ENCODE measurements at regions not wholly inside any gene's neighbourhood (a gene's known extent, or its start where the extent isn't known, plus 50 kb on each side); places are given as distances from the start of the nearest gene placed in this dataset.
A peak's percentile ranks its signal among the peaks of the same experiment; 100 is the strongest.

DNA sequence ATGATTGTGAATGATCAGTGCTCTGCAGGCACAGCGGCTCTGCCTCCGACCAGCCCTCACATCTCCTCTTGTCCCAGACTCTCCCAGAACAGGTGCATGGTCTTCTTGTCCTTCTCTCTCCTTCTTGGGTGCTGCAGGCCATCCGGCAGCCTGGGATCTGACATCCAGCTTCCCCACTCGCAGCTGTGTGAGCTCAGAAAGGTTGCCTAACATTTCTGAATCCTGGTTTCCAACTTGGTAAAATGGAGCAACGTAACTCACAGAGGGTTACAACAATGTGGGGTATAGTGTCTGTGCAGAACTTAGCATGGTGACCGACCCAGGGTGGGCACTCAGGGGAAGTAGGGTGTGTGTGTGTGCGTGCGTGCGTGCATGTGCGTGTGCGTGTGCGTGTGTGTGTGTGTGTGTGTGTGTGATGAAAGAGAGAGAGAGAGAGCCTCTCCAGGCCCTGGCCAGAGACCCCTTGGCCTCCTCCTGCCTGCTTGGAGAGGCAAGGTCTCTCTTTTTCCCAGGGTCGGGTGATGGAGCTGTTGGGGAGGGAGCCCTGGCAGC is 110.1 kb downstream of the SNX5 start:
- DNase-seq (ENCODE audit: low read depth): no peak

DNA sequence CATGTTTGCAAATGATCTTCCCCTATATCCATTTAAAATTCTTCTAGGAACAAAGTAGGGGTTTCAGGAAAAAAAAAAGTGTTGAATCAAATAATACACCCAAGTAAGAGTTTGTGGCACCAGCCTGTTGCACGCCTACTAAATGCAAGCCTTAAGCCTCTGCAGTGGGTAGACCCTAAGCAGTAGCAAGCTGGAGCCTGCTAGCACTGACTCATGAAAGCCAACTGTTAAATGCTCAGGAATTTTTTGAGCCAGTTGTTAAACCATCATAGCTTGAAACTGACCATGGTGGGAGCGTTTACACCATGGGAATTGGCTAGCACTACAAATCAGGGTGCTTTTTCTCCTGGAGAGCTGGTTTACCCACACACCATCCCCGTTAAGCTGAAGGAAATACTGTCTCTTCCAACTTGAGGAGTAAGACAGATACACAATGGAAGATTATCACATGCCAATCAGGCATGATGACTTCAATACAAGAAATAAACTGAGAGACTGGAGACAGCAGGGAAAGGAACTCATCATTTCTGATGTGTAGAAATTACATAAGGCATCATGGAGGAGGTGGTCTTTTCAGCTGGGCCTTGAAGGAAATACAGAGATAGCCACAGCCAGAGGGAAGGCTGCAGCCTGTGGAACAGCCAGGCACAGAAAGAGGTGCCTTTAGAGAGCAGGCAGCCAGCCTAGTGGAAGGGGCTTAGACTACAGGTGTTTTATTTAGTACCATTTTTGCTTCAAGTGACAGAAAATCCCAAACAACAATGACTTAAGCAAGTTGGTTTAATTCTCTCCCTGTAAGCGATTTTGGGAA is 110.8 kb downstream of the SNX5 start:
- no peak for DNase-seq (ENCODE audit: low read depth)

- no peak for DNase-seq (ENCODE audit: low read depth)
Observed at GRCh38 chr20:17856837-17857605, 111.6 kb downstream of the SNX5 start.

DNA sequence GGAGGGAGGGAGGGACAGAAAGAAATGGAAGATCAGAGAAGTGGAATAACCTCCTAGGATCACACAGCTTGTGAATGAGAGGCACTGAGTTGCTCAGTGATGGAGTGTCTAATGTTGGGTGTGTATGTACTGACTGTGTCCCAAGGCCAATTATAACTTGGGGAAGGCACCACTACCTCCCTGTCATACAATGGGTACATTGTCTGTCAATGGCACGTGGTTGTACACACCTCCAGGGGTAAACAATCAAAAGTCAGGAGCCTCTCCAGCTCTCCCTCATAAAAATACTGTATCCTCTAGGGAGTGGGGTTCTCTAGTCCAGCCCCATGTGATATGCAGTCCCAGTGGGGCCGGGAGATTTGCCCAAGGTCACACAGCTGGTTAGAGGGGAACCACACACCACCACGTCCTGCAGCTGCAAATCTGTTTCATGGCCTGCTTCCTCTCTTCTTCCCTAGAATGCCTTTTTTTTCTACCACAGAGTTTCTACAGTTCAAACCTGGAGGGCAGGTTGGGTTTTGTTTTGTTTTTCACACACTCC is 112.5 kb downstream of the SNX5 start:
- DNase-seq (ENCODE audit: low read depth): no peak

DNA sequence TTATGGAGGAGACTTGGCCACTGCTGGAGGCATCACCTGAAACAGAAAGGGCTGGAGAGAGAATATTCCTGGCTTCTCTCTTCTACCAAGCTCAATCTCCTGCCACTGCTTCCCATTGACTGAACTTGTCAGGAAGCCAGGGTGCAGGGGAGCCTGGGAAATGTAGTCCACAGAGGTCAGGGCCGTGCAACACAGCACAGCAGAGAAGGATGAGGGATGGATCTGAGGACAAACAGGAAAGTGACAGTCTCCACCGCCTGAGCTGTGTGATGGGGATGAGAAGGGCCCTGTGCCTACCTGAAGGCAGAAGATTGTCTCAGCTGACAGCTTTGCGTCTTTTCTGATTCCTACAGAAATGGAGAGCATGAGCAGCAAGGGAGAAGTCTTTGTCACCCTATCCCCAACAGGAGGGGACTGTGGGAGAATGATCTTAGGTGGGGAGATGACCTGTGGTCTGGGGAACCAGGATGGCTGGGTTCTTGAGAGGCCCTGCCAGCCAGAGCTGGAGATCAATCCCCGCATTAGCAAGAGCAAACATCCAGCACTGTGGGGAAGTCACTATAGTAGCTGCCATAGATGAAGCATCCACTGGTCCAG is 114.2 kb downstream of the SNX5 start:
- DNase-seq (ENCODE audit: low read depth): no peak

- no peak for DNase-seq (ENCODE audit: low read depth)
Observed at GRCh38 chr20:17852323-17852722, 116.3 kb downstream of the SNX5 start.

- DNase-seq (ENCODE audit: low read depth): no peak
Observed at GRCh38 chr20:17850684-17851026, 117.9 kb downstream of the SNX5 start.

GRCh38 chr20:17849901-17850683 is 118.5 kb downstream of the SNX5 start:
- peak; percentile 98 for DNase-seq (ENCODE audit: low read depth)

DNA sequence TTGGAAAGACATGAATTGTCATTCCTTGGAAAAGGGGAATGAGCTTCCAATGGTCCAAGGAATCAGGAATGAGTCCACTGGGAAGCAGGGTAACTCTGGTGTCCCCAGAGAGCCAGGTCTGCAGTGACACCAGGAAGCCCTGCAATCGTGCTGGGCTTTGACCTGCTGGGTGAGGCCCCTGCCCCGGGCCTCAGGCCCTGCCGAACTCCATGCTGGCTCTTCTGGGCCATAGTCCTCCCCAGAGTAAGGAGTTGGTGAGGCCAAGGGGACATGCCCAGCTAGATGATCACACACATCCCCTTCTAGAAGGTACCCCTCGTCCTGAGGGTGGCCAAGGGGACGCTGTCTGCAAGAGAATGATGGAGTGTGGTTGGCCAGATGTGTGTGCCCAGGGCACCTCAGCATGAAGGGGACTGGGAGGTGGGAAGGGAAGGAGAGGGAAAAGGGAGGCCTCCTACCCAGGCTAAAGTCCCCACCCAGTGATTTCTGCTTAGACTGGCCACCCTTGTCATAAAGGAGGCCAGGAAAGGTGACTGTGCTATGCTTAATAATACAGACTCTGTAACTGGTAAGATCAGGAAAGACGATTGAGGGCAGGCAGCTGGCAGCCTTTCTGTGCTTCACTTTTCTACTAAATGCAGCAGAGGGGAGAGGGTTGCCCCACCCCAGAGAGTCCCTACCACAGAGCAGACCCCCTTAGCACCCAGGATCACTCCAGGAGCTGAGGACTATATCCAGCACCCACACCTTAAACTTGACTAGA is 119.3 kb downstream of the SNX5 start:
- DNase-seq (ENCODE audit: low read depth): no peak

- DNase-seq (ENCODE audit: low read depth): no peak
Observed at GRCh38 chr20:17848249-17849048, 120.1 kb downstream of the SNX5 start.

DNA sequence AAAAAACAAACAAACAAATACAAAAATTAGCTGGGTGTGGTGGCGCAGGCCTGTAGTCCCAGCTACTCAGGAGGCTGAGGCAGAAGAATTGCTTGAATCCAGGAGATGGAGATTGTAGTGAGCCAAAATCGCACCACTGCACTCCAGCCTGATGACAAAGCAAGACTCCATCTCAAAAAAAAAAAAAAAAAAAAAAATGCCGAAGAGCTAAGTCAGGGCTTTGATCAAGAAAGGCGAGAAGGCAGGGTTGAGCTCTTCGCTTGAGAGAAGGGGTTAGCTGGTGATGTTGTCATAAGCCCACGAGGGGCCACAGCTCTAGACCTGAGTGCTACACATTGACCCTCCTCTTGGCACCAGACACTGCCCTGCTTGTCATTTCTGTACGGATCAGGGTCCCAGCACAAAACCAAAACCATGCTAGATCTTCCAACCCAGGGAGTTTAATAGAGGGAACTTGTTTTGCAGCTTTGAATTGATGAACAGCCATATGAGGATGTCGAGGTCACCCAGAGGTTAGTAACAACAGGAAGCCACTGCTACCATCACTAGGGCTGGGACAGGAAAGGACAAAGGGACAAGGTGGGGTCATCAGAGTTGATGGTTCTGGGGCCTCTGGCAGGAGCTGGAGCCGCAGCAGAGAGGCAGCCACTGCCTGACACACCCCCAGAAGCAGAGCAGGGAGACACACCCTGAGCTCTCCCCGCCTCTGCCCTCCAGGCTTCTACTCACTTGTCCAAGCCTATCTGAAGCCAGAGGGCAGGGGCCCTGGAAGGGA is 122.7 kb downstream of the SNX5 start:
- DNase-seq (ENCODE audit: low read depth): no peak

GRCh38 chr20:17844549-17845298 is 123.9 kb downstream of the SNX5 start:
- no peak for DNase-seq (ENCODE audit: low read depth)

GRCh38 chr20:17844133-17844429 is 124.5 kb downstream of the SNX5 start:
- DNase-seq (ENCODE audit: low read depth): no peak

DNA sequence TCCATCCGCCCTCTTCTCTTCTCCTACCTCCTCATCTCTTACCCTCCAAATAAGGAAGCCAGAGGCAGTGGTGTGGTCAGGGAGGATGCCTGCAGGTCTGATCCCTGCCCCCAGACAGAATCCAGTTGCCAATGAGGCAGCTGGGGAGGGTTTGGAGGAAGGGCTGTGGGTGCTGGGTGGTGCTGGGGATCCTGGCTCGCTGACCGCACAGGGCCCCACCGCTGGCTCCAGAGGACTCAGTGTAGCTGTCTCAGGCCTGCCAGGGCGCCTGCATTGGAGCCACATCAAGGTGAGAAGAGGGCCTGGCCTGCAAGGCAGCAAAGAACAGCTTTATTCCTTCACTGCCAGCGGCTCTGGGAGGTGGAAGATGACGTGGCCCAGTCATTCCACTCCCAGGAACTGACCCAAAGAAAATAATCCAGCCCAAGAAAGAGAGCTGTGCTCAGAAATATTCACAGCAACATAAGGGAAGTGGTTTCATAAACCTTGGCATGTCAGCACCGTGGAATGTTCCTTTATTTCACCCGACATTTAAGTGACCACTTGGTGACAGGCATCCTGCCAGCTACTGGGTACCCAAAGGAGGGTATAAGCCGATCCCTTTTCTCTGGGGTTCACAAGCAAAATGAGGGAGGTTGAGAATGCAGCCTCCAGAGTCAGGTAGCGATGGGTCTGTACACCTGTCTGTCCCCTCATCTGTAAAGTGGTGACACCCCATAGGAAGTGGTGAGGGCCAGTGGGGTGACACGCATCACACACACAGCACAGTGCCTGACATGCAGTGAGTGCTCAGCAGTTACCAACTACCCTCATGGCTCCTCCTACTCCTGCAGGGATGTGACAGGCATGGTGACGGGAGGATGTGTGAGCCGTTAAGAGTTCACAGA is 125.1 kb downstream of the SNX5 start:
- peak; percentile 87 for DNase-seq (ENCODE audit: low read depth)

GRCh38 chr20:17841751-17842215 is 126.8 kb downstream of the SNX5 start:
- peak; percentile 45 for DNase-seq (ENCODE audit: low read depth)

GRCh38 chr20:17840423-17840822 is 128.2 kb downstream of the SNX5 start:
- no peak for DNase-seq (ENCODE audit: low read depth)

- DNase-seq (ENCODE audit: low read depth): no peak
Observed at GRCh38 chr20:17838921-17839320, 129.7 kb downstream of the SNX5 start.

- DNase-seq (ENCODE audit: low read depth): no peak
Observed at GRCh38 chr20:17837179-17837578, 131.4 kb downstream of the SNX5 start.

Data from GM04504 (cell line).